NCI-H2029 (cell line): ENCODE measurements at regions not wholly inside any gene's neighbourhood (a gene's known extent, or its start where the extent isn't known, plus 50 kb on each side); places are given as distances from the start of the nearest gene placed in this dataset.

Source experiments
- DNase-seq: peaks from one replicate; lab custom pipeline; 2025; lab: John Stamatoyannopoulos, UW

GRCh38 chr18:38909972-38910371 is 1344.4 kb upstream of the CELF4 start:
- DNase-seq, result no peak

GRCh38 chr18:38902796-38903195 is 1337.2 kb upstream of the CELF4 start:
- DNase-seq, result no peak

GRCh38 chr18:38900445-38900844 is 1334.8 kb upstream of the CELF4 start:
- no peak for DNase-seq

GRCh38 chr18:38900031-38900430 is 1334.4 kb upstream of the CELF4 start:
- no peak for DNase-seq

- DNase-seq, result no peak
These were observed 1333.7 kb upstream of the CELF4 start for GRCh38 chr18:38899252-38899651.

GRCh38 chr18:38898167-38898566 is 1332.6 kb upstream of the CELF4 start:
- no peak for DNase-seq

- no peak for DNase-seq
These were observed 1330.0 kb upstream of the CELF4 start for GRCh38 chr18:38895560-38895959.

GRCh38 chr18:38887671-38888020 is 1322.0 kb upstream of the CELF4 start:
- DNase-seq, result no peak

- DNase-seq, result no peak
These were observed 1321.5 kb upstream of the CELF4 start for GRCh38 chr18:38886861-38887670.

- no peak for DNase-seq
These were observed 1320.6 kb upstream of the CELF4 start for GRCh38 chr18:38886235-38886634.

GRCh38 chr18:38884050-38884449 is 1318.5 kb upstream of the CELF4 start:
- DNase-seq, result no peak

- no peak for DNase-seq
These were observed 1317.5 kb upstream of the CELF4 start for GRCh38 chr18:38883111-38883510.

- DNase-seq, result no peak
These were observed 1314.3 kb upstream of the CELF4 start for GRCh38 chr18:38879871-38880270.

GRCh38 chr18:38872342-38872741 is 1306.7 kb upstream of the CELF4 start:
- DNase-seq, result no peak

- DNase-seq, result no peak
These were observed 1303.2 kb upstream of the CELF4 start for GRCh38 chr18:38868757-38869156.

- no peak for DNase-seq
These were observed 1302.1 kb upstream of the CELF4 start for GRCh38 chr18:38867680-38868079.

- DNase-seq, result no peak
These were observed 1285.9 kb upstream of the CELF4 start for GRCh38 chr18:38851526-38851925.

- DNase-seq, result no peak
These were observed 1281.7 kb upstream of the CELF4 start for GRCh38 chr18:38847326-38847725.

- no peak for DNase-seq
These were observed 1277.7 kb upstream of the CELF4 start for GRCh38 chr18:38843291-38843690.

GRCh38 chr18:38826247-38826646 is 1260.6 kb upstream of the CELF4 start:
- no peak for DNase-seq

- no peak for DNase-seq
These were observed 1245.6 kb upstream of the CELF4 start for GRCh38 chr18:38811209-38811608.

- no peak for DNase-seq
These were observed 1245.2 kb upstream of the CELF4 start for GRCh38 chr18:38810789-38811188.

- DNase-seq, result no peak
These were observed 1242.3 kb upstream of the CELF4 start for GRCh38 chr18:38807915-38808314.

GRCh38 chr18:38805256-38805655 is 1239.7 kb upstream of the CELF4 start:
- DNase-seq, result no peak
